ENCODE measurements at regions not wholly inside any gene's neighbourhood (a gene's known extent, or its start where the extent isn't known, plus 50 kb on each side); places are given as distances from the start of the nearest gene placed in this dataset.
"Not testable (repeated sequence)": the region's sequence is repeated elsewhere in the genome, so short reads cannot be mapped to it uniquely, and the experiment has no call there.

DNA sequence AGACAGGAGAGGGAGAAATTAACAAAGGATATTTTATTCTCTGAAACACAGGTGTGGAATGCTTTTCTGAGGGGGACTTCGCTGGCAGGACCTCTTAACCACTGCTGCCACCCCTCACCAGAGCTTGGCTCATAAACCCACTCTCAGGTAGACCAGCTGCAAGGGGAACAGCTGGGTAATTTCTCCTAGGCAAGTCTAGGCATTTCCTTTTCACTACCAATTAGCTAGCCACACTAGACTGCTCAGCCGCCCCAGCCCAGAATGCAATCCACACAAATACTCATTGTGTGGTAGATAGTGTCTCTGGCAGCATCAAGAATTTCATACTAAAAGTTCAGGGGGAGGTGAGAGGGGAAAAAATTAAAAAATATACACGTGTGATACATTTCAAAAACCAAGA lies 267.6 kb upstream of the ID4 start:
- no peak for DNase-seq

DNA sequence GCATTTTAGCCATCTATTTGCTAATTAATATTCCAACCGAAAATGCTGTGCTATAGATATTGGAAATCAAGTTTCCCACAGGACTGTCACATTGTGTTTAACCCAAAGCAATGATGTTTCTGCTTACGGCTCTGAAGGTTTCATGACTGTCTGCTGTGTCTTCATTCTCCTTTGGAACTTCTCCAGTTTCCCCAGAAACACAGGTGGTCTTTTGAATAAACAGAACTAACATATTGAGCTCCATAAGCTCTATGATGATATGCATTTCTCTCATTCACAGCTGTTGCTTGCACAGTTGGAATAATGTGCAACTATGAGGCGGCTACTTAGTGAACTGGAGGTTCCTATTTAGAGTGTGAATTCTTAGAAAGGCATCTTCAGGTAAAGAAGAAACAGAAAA lies 266.0 kb upstream of the ID4 start:
- DNase-seq, result no peak

DNA sequence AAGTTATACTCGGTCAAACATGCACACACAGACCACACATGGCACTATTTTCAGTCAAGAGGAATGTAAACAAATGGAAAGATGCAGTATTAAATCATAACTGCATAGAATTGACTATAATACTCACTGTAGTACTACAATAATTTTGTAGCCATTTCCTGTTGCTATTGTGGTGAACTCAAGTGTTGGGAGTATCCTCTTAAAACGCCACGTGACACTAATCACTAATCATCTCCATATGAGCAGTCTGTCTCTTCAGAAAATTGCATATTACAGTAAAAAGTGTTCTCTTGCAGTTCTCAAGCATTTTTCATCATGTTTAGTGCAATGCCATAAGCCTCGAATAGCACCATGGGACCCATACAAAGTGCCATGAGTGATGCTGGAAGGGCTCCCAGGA lies 258.7 kb upstream of the ID4 start:
- no peak for DNase-seq

DNA sequence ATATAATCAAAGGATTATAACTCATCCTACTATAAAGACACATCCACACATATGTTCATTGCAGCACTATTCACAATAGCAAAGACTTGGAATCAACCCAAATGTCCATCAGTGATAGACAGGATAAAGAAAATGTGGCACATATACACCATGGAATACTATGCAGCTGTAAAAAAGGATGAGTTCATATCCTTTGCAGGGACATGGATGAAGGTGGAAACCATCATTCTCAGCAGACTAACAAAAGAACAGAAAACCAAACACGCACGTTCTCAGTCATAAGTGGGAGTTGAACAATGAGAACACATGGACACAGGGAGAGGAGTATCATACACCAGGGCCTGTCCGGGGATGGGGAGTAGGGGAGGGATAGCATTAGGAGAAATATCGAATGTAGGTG lies 253.0 kb upstream of the ID4 start:
- DNase-seq, result not testable (repeated sequence)

DNA sequence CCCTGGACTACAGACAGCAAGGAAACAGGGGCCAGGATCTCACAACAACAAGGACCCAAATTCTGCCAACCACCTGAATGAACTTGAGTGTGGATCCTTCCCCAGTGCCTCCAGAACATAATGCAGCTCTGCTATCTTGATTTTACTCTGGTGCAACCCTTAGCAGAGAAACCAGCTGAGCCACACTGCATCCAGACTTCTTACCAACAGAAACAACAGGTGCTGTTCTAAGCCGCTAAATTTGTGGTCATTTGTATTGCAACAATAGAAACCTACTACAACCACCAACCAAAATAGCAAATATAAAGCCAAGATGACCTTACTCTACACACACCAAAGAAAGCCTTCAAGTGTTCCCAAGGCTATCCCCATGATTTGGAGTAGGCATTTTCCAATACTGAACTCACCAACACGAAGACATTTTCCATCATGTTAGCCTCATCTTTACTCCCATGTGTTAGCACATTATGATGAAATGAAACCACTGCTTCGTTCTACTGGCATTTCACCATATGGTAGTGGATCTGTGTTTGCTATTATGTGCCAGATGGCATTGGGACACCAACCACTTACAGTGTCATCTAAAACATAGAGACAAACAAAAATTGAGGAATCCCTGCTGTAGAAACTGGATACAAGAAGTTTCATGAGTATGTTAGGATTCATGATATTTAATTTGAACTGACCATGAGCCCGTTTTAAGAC lies 249.8 kb upstream of the ID4 start:
- no peak for DNase-seq

DNA sequence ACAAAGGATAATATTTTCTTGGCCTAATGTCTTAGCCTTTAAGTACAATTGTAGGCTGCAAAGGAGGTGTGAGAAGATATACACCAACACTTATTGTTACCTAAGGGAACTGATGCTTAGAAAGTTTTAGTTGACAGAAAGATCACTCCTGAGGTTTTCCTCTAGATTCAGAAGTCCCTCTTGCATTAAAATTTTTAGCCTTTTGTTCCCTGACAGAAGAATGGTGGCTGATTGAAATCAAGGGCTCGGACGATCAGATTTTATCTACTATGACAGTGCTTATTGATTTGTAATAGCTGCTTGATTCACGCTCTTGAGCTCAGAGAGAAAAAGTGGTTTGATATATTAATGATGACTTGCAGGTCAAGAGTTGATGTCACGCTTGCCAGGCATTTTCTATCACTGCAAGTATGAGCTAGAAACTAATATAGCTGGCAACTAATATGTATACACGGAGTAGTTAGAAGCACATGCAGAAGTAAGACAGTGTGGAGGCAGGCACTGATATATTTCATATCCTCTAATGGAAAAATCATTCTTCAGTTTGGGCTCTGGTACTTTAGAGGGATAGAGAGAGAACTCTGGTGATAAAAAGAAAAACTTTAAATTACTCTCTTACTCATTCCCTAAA lies 246.6 kb upstream of the ID4 start:
- no peak for DNase-seq

DNA sequence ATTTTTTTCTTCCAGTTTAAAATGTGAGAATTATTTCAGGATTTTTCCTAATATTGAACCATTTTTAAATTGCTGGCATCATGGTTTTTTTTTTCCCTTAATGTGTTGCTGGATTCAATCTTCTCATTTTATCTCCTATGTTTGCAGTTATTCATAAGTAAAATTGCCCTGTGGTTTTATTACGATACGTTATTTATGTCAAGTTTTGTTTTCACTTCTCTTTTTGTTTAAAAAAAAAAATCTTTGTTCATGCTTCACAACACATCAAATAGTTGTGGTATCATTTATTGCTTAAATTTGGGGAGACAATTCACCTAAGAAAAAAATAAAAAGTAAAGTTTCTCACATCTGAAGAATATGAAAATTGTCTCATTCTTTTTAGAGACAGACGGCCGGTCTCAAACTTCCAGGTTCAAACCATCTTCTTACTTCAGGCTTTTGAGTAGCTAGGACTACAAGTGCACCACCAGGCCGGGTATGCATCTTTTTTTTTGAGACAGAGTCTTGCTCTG lies 239.3 kb upstream of the ID4 start:
- DNase-seq, result no peak

DNA sequence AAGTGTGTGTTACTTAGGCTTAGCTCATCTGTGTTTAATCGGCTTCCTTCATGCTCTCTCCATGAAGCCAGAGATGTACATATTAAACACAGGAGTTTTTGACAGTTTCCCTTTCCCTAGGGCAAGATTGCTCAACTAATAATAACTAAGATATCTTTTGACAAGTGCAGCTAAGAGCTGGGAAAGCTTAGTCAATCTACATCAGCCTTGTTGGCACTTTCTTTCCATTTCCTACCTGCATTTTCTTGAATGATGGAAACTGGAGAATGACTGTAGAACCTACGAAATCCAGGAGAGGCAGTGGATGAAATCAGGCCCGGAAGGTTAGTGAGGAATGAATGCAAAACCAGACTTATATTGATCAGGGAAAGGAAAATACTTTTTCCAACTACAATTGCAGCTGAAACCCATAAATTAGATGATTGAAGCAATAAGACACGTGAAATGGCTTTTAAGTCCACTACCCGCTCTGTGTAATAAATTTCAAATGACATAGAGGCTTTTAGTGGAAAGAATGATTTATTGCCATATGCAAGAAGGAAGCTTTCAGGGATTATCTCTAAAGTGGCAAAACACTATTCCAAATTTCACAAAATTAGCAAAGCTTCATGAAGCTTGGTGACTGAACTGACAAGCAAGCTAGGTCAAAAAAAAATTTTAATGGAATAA lies 237.2 kb upstream of the ID4 start:
- no peak for DNase-seq

DNA sequence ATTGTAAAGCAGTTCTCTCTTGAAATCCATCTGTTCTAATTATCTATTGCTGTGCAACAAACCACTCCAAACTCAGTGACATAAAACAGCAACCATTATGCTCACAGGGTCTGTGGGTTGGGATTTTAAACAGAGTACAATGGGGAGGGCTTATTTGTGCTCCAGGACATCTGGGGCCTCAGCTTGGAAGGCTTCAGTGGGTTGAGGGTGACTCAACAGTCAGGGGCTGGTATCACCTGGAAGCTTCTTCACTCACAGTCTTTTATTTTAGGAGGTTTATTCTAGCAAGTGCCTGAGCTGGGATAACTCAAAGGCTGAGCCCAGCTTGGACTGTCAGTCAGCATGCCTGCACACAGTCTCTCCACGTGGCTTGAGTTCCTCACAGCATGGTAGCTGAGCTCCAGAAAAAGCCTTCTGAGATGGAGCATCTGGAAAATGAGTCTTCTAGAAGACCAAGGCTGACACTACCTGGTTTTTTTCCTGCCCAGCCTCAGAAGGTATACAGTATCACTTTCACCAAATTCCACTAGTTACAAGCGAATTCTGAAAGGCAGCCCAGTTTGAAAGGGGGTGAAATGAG lies 234.6 kb upstream of the ID4 start:
- no peak for DNase-seq

DNA sequence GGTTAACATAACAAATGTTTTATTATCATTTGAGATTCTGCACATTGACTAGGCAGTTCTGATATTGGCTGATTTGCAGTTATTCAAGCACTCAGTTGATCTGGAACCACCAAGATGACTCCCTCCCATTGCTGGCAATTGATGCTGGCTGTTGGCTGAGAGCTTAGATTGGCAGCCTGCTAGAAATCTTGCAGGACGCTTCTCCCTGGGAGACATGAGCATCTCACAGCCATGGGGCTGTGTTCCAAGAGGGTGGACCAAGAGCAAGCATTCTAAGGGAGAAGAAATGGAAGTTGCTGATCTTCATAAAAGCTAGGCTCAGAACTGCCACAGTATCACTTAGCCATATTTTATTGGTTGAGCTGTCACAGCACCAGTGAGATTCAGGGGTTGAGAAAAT lies 233.4 kb upstream of the ID4 start:
- DNase-seq, result no peak

DNA sequence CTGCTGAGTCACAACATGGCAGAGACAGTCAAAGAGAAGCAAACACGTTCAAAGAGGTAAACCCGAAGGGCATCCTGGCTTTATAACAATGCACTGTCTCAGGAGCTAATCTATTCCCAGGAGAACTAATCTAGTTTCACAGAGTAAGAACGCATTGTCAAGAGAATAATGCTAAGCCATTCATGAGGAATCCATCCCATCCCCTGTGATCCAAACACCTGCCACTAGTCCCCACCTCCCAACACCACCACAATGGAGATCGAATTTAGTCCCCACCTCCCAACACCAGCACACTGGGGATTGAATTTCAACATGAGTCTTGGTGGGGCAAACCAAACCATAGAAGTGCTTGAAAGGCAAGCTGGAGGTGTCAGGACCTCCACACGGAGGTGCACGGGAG lies 231.5 kb upstream of the ID4 start:
- DNase-seq, result no peak

DNA sequence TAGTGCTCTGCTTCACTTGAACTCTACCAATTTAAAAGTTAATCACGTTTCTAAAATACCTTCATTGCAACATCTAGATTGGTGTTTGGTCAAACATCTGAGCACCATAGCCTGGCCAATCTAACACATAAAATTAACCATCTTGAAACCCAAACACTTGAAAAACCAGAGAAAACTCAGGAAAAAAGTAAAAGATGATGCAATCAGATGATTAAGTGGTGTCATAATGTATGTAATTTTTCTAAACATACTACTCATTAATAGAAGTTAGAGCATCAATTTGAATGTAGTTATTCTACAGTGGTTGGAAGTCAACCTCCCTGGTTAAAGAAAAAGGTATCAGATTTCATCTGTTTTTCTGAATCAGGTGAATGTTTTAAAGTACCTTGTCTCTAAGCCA lies 228.6 kb upstream of the ID4 start:
- no peak for DNase-seq

DNA sequence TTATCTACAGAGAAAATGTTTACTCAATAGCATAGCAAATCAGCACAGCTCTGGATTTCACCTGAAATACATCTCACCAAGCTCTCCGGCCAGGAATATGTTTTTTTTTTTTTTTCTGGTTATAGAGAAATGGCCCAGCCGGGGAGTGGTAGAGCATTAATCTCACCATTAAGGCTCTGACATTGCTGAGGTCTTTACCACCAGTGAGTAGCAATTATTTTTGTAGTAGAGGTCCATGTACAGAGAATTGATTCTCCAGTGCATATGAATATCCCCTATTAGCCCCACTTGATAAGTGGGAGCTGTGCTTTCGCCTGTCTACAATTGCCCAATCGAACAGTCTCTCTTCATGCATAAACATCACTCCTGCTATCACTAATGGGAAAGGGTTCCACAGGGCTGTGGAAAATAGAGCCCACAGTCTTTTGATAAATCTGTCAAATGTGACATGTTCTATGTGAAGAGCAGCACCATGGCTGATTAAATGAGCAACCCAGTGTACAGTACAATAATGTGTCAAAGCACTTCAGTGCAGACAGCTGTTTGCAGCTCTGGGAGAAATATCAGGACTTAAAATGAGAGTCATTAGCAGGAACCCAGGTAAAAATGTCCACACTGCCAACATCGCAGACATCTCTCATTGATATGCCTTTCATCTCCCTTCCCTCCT lies 227.1 kb upstream of the ID4 start:
- no peak for DNase-seq

DNA sequence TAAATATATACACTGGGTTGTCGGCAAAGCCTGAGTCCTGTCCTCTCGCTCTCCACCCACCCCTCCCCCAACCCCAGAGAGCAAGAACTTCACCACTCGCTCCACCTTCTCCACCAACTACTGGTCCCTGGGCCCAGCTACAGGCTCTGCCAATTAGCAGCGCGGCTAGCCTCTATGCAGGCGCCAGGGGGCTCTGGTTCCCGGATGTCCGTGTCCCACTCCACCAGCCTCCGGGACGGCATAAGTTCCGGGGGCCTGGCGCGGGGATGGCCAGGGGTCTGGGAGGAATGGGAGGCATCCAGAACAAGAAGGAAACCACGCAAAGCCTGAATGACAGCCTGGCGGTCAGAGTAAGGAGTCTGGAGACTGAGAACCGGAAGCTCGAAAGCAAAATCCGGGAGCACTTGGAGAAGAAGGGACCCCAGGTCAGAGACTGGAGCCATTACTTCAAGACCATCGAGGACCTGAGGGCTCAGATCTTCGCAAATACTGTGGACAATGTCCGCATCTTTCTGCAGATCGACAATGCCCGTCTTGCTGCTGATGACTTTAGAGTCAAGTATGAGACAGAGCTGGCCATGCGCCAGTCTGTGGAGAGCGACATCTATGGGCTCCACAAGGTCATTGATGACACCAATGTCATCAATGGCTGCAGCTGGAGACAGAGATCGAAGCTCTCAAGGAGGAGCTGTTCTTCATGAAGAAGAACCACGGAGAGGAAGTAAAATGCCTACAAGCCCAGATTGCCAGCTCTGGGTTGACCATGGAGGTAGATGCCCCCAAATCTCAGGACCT lies 224.3 kb upstream of the ID4 start:
- DNase-seq, result not testable (repeated sequence)

DNA sequence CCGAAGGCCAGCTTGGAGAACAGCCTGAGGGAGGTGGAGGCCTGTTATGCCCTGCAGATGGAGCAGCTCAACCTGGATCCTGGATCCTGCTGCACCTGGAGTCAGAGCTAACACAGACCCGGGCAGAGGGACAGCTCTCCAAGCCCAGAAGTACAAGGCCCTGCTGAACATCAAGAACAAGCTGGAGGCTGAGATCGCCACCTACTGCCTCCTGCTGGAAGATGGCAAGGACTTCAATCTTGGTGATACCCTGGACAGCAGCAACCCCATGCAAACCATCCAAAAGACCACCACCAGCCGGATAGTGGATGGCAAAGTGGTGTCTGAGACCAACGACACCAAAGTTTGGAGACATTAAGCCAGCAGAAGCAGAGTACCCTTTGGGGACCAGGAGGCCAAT lies 223.5 kb upstream of the ID4 start:
- DNase-seq, result no peak

DNA sequence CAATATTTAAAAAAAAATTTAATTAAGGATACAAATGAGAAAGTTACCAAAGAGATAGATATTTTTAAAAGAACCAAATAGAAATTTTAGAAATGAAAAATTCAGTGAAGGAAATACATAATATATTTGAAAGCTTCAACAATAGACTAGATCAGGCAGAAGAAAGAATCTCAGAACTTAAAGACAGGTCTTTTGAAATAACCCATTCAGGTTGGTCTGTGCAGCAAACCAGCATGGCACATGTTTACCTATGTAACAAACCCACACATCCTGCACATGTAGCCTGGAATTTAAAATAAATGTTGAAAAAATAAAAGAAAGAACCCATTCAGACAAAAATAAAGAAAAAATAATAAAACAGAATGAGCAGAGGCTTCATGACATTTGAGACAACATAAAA lies 221.1 kb upstream of the ID4 start:
- no peak for DNase-seq

DNA sequence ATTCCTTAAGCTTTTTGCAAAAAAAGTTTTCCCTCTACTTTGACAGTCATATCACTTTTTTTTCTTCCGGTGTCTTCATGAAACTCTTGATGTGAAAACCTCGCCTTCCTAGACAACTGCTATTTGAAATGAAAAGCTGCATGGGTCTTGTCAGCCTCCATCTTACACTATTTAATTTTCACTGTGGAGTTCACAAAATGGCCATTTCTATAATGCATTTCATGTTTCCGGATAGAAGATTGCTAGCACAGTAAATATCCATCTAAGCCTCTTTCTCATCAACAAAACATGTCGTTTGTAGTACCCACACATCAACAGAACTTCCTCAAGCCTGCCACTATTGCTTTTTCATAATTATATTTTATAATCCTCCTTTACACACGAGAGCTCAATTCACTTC lies 204.9 kb upstream of the ID4 start:
- no peak for DNase-seq

DNA sequence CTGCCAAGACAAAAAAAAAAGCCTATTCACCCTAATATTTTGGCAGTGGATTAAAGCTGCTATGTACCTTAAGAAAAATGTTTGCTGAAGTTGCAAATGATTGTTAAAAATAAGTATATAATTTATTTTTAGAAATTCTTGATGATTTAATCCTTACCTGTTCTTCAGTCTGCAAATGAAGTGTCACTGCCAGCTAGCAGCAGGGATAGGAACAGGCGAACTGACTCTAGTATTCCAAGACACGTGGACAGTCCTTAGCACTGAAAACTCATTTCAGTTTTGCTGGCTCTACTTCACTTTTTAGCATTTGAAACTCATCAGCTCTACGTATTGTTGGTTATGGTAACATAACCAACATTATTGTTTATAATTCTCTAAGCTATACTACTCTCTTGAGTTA lies 204.4 kb upstream of the ID4 start:
- DNase-seq, result no peak

DNA sequence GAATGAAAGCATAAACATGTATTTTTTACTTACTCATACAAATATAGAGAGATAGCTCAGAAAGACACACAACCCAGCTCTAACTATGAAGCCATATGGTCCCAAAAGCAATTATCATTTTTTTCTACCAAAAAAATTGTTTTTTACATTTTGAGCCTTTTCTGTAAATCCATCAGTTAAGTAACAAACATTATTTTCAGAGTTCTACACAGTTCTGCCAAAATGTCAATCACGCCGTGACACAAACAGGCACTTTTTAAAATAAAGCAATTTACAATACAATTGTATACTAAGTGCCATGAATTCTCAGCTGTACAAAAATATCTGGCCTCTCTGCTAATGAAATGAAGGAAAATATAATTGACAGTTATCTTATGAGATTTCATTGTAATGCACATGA lies 201.4 kb upstream of the ID4 start:
- no peak for DNase-seq

DNA sequence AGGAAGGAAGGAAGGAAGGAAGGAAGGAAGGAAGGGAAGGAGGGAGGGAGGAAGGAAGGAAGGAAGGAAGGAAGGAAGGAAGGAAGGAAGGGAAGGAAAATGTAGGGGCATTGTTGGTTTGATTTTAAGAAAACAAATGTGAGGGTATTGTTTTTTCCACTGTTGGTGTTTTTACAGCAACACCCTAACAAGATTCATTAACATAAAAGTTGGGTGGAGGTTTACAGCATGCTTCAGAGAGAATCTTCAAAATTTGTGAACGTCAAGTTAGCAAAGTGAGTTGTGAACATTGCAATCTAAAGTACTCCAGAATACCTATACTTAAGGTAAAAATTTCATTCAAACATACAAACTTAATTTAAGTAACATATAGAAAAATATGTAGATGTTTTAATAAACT lies 200.2 kb upstream of the ID4 start:
- no peak for DNase-seq

DNA sequence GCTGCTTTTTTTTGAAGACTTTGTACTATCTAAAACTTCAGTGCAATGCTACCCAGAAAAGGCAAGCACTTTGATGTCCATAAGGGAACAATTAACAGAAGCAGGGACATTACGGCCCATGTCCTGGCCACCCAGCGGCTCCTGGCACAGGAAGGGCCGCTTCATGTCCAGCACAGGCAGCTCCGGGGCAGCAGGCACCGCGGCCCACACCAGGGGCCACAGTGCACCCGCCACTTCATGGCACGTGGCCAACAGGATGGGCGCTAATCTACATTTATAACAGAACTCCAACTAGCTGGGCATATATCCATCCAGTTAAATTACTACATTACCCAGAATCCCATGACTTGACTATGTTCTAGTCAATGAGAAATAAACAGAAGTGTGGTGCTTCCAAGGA lies 198.2 kb upstream of the ID4 start:
- no peak for DNase-seq

DNA sequence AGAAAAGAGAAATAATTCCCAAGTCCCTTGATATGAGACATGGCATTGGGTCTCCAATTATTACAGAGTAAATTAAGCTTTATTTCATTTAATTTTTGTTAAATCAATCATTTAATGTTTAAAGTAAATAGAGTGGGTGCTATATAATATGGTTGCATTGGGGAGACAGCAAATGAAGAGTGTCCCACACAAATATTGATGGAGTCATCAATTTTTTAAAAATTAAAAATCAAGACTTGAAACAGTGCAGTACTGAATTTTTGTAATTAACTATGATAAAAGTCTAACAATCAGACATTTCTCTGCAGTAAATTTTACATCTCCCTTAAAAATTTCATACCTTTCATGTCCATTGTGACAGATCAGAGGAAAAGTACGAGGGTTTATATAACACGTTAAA lies 193.9 kb upstream of the ID4 start:
- no peak for DNase-seq

DNA sequence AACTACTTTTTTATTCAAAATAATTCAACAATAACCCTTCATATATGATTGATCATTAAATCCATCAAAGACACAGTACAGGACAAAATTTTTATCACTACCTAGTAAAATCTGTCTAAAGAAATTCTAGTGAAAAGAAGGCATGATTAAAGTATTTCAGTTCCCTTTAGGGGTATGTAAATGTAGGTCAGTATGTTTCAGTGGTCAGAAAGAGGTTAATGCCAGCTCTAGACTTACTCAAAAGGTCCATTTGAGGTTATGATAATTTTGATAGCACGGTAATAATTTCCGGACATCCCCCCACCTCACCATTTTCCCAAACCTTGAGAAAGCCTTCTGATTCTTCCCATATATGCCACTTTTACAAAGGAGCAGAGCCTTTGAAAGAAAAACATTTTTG lies 193.5 kb upstream of the ID4 start:
- DNase-seq, result no peak
